Prostate gland (tissue), 2 donors: ENCODE measurements at regions not wholly inside any gene's neighbourhood (a gene's known extent, or its start where the extent isn't known, plus 50 kb on each side); places are given as distances from the start of the nearest gene placed in this dataset.

Source experiments
- DNase-seq: peaks from one replicate; pipeline ENCODE4 v3.0.0-alpha.2; 2019; ENCODE audit warnings: low spot score
- H3K27ac ChIP-seq, 2 donors: fragments of 200-600 bp; sonication (generic); 2 replicates each; pipeline ENCODE4 v1.5.1; 2017 to 2019
- H3K27me3 ChIP-seq: fragments of 200-600 bp; sonication (generic); replicated peaks from 2 replicates; pipeline ENCODE4 v1.5.1; 2019; ENCODE audit not compliant: insufficient read depth
- H3K36me3 ChIP-seq, 2 donors: fragments of 200-600 bp; sonication (generic); 1 replicate in 1 of 2; 2 replicates in 1 of 2; pipeline versions ENCODE4 v1.5.1 to v1.8.1; 2017 to 2019
- H3K4me1 ChIP-seq: fragments of 200-600 bp; sonication (generic); replicated peaks from 2 replicates; pipeline ENCODE4 v1.5.1; 2019
- H3K4me3 ChIP-seq, 2 donors: fragments of 200-600 bp; sonication (generic); 2 replicates each; pipeline ENCODE4 v1.5.1; 2017 to 2019
- H3K9me3 ChIP-seq: fragments of 200-600 bp; sonication (generic); 2 replicates; pipeline ENCODE4 v1.5.1; 2017
- CTCF ChIP-seq, 4 experiments: fragments of 200-600 bp in 2 of 4; fragments of 450-650 bp in 2 of 4; sonication (generic) in 2 of 4; IDR thresholded peaks; 1 replicate in 3 of 4; 2 replicates in 1 of 4; pipeline ENCODE4 v1.5.1; 2016 to 2019; ENCODE audit warnings: antibody characterized with exemption in 4 of 4, mild to moderate bottlenecking in 2 of 4, moderate library complexity in 2 of 4
- POLR2A ChIP-seq: fragments of 450-650 bp; IDR thresholded peaks from one replicate; pipeline ENCODE4 v1.6.1; 2016; ENCODE audit warnings: antibody characterized with exemption, mild to moderate bottlenecking
- POLR2AphosphoS5 ChIP-seq: sonication (generic); formaldehyde crosslinking; IDR thresholded peaks from one replicate; pipeline ENCODE4 v1.6.1; 2017; ENCODE audit warnings: antibody characterized with exemption
- WGBS: methylation state at CpG from one replicate; pipeline ENCODE4 v1.1.5; 2018; 5-methylcytosine and 5-hydroxymethylcytosine counted together
- intact Hi-C: fragments of 100-400 bp; cut with DNase I; formaldehyde crosslinking; loops from one replicate; pipeline ENCODE4 v1.14.2; 2022

- no peak for DNase-seq
- Histone ChIP-seq H3K9me3 (no peaks in the 10 kb centered on the region), H3K27ac (no peak overlapping the region), H3K4me1 (no peaks in the 10 kb centered on the region), H3K27me3 (no peaks in the 10 kb centered on the region), H3K4me3 (no peak overlapping the region), H3K36me3 (no peaks in the 10 kb centered on the region)
- intact Hi-C loops = no loop called here
- 92% methylated on average over 1 of the region's 1 CpG for WGBS
- TF ChIP-seq CTCF (IDR thresholded peaks at IDR 0.05) (no peak), POLR2A (no peak), POLR2AphosphoS5 (no peak)
These were observed 169.2 kb upstream of the RPS6KA3 start for GRCh38 chrX:20435913-20436312.

- 92% methylated on average over 3 of the region's 3 CpGs for WGBS
- H3K4me1 ChIP-seq = no peaks in the 10 kb centered on the region
- H3K36me3 ChIP-seq = no peaks in the 10 kb centered on the region
- no peak overlapping the region for H3K4me3 ChIP-seq
- intact Hi-C loops = no loop called here
- H3K27ac ChIP-seq = no peak overlapping the region
- no peaks in the 10 kb centered on the region for H3K27me3 ChIP-seq
- TF ChIP-seq CTCF (IDR thresholded peaks at IDR 0.05) = no peak
- TF ChIP-seq POLR2AphosphoS5 = no peak
- no peak for TF ChIP-seq POLR2A
- DNase-seq = no peak
- no peaks in the 10 kb centered on the region for H3K9me3 ChIP-seq
These were observed 168.3 kb upstream of the RPS6KA3 start for GRCh38 chrX:20434986-20435385.

GRCh38 chrX:20433388-20433775 lies 166.7 kb upstream of the RPS6KA3 start:
- DNase-seq = no peak
- Histone ChIP-seq H3K9me3 (no peaks in the 10 kb centered on the region), H3K36me3 (no peaks in the 10 kb centered on the region), H3K27ac (no peak overlapping the region), H3K27me3 (no peaks in the 10 kb centered on the region), H3K4me3 (no peak overlapping the region), H3K4me1 (no peaks in the 10 kb centered on the region)
- TF ChIP-seq CTCF (IDR thresholded peaks at IDR 0.05) = no peak
- no peak for TF ChIP-seq POLR2A
- no peak for TF ChIP-seq POLR2AphosphoS5
- intact Hi-C loops = no loop called here
- 100% methylated on average over 1 of the region's 1 CpG for WGBS

GRCh38 chrX:20432746-20433387 lies 166.2 kb upstream of the RPS6KA3 start:
- 87% methylated on average over 2 of the region's 2 CpGs for WGBS
- Histone ChIP-seq H3K27me3 (no peaks in the 10 kb centered on the region), H3K4me1 (no peaks in the 10 kb centered on the region), H3K36me3 (no peaks in the 10 kb centered on the region), H3K27ac (no peak overlapping the region), H3K9me3 (no peaks in the 10 kb centered on the region), H3K4me3 (no peak overlapping the region)
- intact Hi-C loops = no loop called here
- DNase-seq = no peak
- TF ChIP-seq POLR2A = no peak
- TF ChIP-seq POLR2AphosphoS5 = no peak
- no peak for TF ChIP-seq CTCF (IDR thresholded peaks at IDR 0.05)

GRCh38 chrX:20432048-20432447 lies 165.3 kb upstream of the RPS6KA3 start:
- TF ChIP-seq CTCF (IDR thresholded peaks at IDR 0.05) = no peak
- TF ChIP-seq POLR2AphosphoS5 = no peak
- no peak for TF ChIP-seq POLR2A
- H3K27ac ChIP-seq = no peak overlapping the region
- 58% methylated on average over 3 of the region's 3 CpGs for WGBS
- DNase-seq = no peak
- H3K4me1 ChIP-seq = no peaks in the 10 kb centered on the region
- intact Hi-C loops = no loop called here
- no peaks in the 10 kb centered on the region for H3K36me3 ChIP-seq
- no peaks in the 10 kb centered on the region for H3K27me3 ChIP-seq
- H3K9me3 ChIP-seq = no peaks in the 10 kb centered on the region
- H3K4me3 ChIP-seq = no peak overlapping the region
